Heart left ventricle (tissue), 16 donors: ENCODE measurements at regions not wholly inside any gene's neighbourhood (a gene's known extent, or its start where the extent isn't known, plus 50 kb on each side); places are given as distances from the start of the nearest gene placed in this dataset.

ENCODE experiments used
- ATAC-seq, 4 donors: fragments of 200-7000 bp; cut with Tn5 transposase; one replicate each; pipeline ENCODE4 v1.9.1; 2020 to 2022; ENCODE audit warnings: moderate library complexity in 4 of 4, mild to moderate bottlenecking in 3 of 4, moderate number of reproducible peaks in 1 of 4
- DNase-seq, 5 donors: peaks; one replicate each; pipeline ENCODE4 v3.0.0-alpha.2; 2020
- H3K27ac ChIP-seq, 12 donors: fragments of 200-600 bp; sonication (generic) in 4 of 12; one replicate each; pipeline versions ENCODE4 v1.5.0 to v1.8.0; 2016 to 2022; ENCODE audit warnings: mild to moderate bottlenecking in 2 of 12
- H3K27me3 ChIP-seq, 9 donors: fragments of 200-600 bp; sonication (generic) in 2 of 9; one replicate each; pipeline versions ENCODE4 v1.5.1 to v1.8.0; 2016 to 2022; ENCODE audit warnings: mild to moderate bottlenecking in 3 of 9
- H3K36me3 ChIP-seq, 9 donors: fragments of 200-600 bp; sonication (generic) in 2 of 9; one replicate each; pipeline versions ENCODE4 v1.5.0 to v1.8.0; 2018 to 2022; ENCODE audit warnings: mild to moderate bottlenecking in 2 of 9
- H3K4me1 ChIP-seq, 12 donors: fragments of 200-600 bp; sonication (generic) in 4 of 12; one replicate each; pipeline versions ENCODE4 v1.5.0 to v1.8.0; 2016 to 2022; ENCODE audit warnings: mild to moderate bottlenecking in 3 of 12
- H3K4me3 ChIP-seq, 12 donors: fragments of 200-600 bp; sonication (generic) in 4 of 12; one replicate each; pipeline versions ENCODE4 v1.5.0 to v1.8.0; 2017 to 2022; ENCODE audit warnings: mild to moderate bottlenecking in 9 of 12, moderate library complexity in 4 of 12
- H3K9me3 ChIP-seq, 12 donors: fragments of 200-600 bp; sonication (generic) in 4 of 12; one replicate each; pipeline versions ENCODE4 v1.5.0 to v1.8.0; 2016 to 2022; ENCODE audit warnings: mild to moderate bottlenecking in 1 of 12
- CTCF ChIP-seq, 12 donors: fragments of 200-600 bp; sonication (generic) in 4 of 12; IDR thresholded peaks; one replicate each; pipeline versions ENCODE4 v1.5.0 to v1.8.0; 2018 to 2022; ENCODE audit warnings: antibody characterized with exemption in 12 of 12, mild to moderate bottlenecking in 5 of 12
- POLR2A ChIP-seq, 2 donors: fragments of 450-650 bp; IDR thresholded peaks; one replicate each; pipeline ENCODE4 v1.6.1; 2017; ENCODE audit warnings: antibody characterized with exemption in 2 of 2, mild to moderate bottlenecking in 2 of 2, moderate library complexity in 2 of 2
- WGBS, 4 donors: extraction: QIAGEN DNeasy Blood & Tissue Kit in 2 of 4; methylation state at CpG; one replicate each; pipeline versions ENCODE4 v1.1.5 to v1.1.7; 2013 to 2018; 5-methylcytosine and 5-hydroxymethylcytosine counted together
- intact Hi-C, 10 donors: fragments of 100-400 bp; cut with DNase I; formaldehyde crosslinking; loops; one replicate each; pipeline versions ENCODE4 v1.11.1 to v1.14.2; 2022
- donor health status: ischemic (EF 13 %, LVEDD 7.1; RV severe dilation, severe dysfunction).
- donor health status: healthy with polysubstance abuse.
- donor health status: DM: no; HTN: yes; CAD: no.
- donor health status: DM: no; HTN: no; CAD: no.
- donor health status: ischemic (EF 25% LVEDD 6.9; RV normal size, moderate dysfunction).
- donor health status: ischemic (EF 25% LVEDD 5.7; RV mildly dilated, moderate dysfunction).
- donor health status: healthy.
- donor health status: DM: yes; HTN: yes; CAD: no.
- donor health status: ischemic (EF 35%, LVEDD 5.7; RV mildly dilated, moderate dysfunction).
- donor health status: nonischemic (EF 11% LVEDD 7.7; RV severe dilation, severe dysfunction).
- donor health status: DM: yes; HTN: yes; CAD: no.
- donor health status: PGD.
- donor health status: ischemic (EF 29% LVEDD 5.4; RV normal size, mild dysfunction).
- donor health status: nonischemic (EF 23%, LVEDD 6.1; RV moderate dilation, normal function).

GRCh38 chr13:112143753-112144615 lies 77.0 kb downstream of the SOX1 start:
- H3K4me1 ChIP-seq = no peaks in the 10 kb centered on the region
- H3K9me3 ChIP-seq = no peaks in the 10 kb centered on the region
- intact Hi-C loops = no loop called here
- no peaks in the 10 kb centered on the region for H3K36me3 ChIP-seq
- H3K27me3 ChIP-seq = peaks cover 0 to 18% (median 0%) of the 10 kb centered on the region in 9 donors
- no peak overlapping the region for H3K27ac ChIP-seq
- 72 to 75% (median 74%) methylated on average over 15 to 16 of the region's 16 CpGs for WGBS, 4 donors
- ATAC-seq (no peak), DNase-seq (no peak)
- TF ChIP-seq CTCF (IDR thresholded peaks at IDR 0.05) = no peak
- TF ChIP-seq POLR2A (IDR thresholded peaks at IDR 0.05) = no peak
- H3K4me3 ChIP-seq = no peak overlapping the region

GRCh38 chr13:112144616-112145550 lies 77.9 kb downstream of the SOX1 start:
- no peaks in the 10 kb centered on the region for H3K36me3 ChIP-seq
- H3K27me3 ChIP-seq = peaks cover 0 to 18% (median 0%) of the 10 kb centered on the region in 9 donors
- H3K9me3 ChIP-seq = no peaks in the 10 kb centered on the region
- H3K4me1 ChIP-seq = no peaks in the 10 kb centered on the region
- WGBS, 4 donors = 80 to 82% (median 81%) methylated on average over 15 of the region's 15 CpGs
- TF ChIP-seq CTCF (IDR thresholded peaks at IDR 0.05) (no peak), POLR2A (IDR thresholded peaks at IDR 0.05) (no peak)
- intact Hi-C loops = no loop called here
- no peak for DNase-seq
- H3K4me3 ChIP-seq = no peak overlapping the region
- ATAC-seq = no peak
- H3K27ac ChIP-seq = no peak overlapping the region

- no peaks in the 10 kb centered on the region for H3K4me1 ChIP-seq
- H3K9me3 ChIP-seq = no peaks in the 10 kb centered on the region
- no peak for ATAC-seq
- WGBS, 4 donors = 83 to 89% (median 84%) methylated on average over 26 to 27 of the region's 27 CpGs
- peaks cover 0 to 13% (median 0%) of the 10 kb centered on the region in 9 donors for H3K27me3 ChIP-seq
- no peak for TF ChIP-seq CTCF (IDR thresholded peaks at IDR 0.05)
- TF ChIP-seq POLR2A (IDR thresholded peaks at IDR 0.05) = no peak
- no peak overlapping the region for H3K4me3 ChIP-seq
- no peaks in the 10 kb centered on the region for H3K36me3 ChIP-seq
- intact Hi-C loops = no loop called here
- DNase-seq = no peak
- H3K27ac ChIP-seq = no peak overlapping the region
These were observed 78.8 kb downstream of the SOX1 start for GRCh38 chr13:112145551-112146360.
